HFF-Myc (cell line): ENCODE measurements at regions not wholly inside any gene's neighbourhood (a gene's known extent, or its start where the extent isn't known, plus 50 kb on each side); places are given as distances from the start of the nearest gene placed in this dataset.

Source experiments
- DNase-seq: peaks from one replicate; pipeline ENCODE4 v3.0.0-alpha.2; 2011; ENCODE audit warnings: low read depth; ENCODE audit errors: extremely low read depth
- H3K4me3 ChIP-seq: replicated peaks from 2 replicates; pipeline ENCODE4 v1.5.1; 2011; ENCODE audit warnings: low read depth, mild to moderate bottlenecking, control low read depth, low read length
- CTCF ChIP-seq: IDR thresholded peaks from 2 replicates; pipeline ENCODE4 v1.5.1; 2012; ENCODE audit warnings: mild to moderate bottlenecking, low read depth, low read length, control low read depth; ENCODE audit errors: missing control alignments

- no peak for TF ChIP-seq CTCF
- no peak overlapping the region for H3K4me3 ChIP-seq
- DNase-seq = no peak
These were observed 78.2 kb upstream of the SLC44A3 start for GRCh38 chr1:94741996-94742395.

GRCh38 chr1:94741510-94741909 is 78.6 kb upstream of the SLC44A3 start:
- no peak for DNase-seq
- H3K4me3 ChIP-seq = no peak overlapping the region

GRCh38 chr1:94739521-94740061 is 80.6 kb upstream of the SLC44A3 start:
- no peak overlapping the region for H3K4me3 ChIP-seq
- no peak for TF ChIP-seq CTCF
- DNase-seq = peak; percentile 77

More at GRCh38 chr1:94741510-94741909, 78.6 kb upstream of the SLC44A3 start:
- no peak for TF ChIP-seq CTCF

- no peak for DNase-seq
These were observed 81.8 kb upstream of the SLC44A3 start for GRCh38 chr1:94738371-94738770.

GRCh38 chr1:94737124-94737998 is 82.8 kb upstream of the SLC44A3 start:
- no peak overlapping the region for H3K4me3 ChIP-seq
- no peak for TF ChIP-seq CTCF
- no peak for DNase-seq

More at GRCh38 chr1:94738371-94738770, 81.8 kb upstream of the SLC44A3 start:
- TF ChIP-seq CTCF = no peak
- H3K4me3 ChIP-seq = no peak overlapping the region

DNA sequence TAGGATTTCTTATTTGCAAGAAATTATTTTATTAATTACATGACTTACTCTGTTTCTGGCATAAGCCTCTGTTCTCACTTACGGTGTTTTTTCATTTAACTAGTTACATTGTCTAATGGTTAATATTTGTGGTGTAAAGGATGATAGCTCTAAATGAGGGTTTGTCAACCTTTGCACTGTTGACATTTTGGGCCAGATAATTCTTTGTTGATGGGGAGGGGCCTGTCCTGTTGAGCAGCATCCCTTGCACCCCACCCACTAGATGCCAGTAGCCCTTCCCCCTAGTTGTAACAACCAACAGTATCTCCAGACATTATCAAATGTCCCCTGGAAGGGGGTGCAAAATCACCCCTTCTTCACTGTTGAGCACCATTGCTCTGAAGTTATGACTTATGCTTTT is 83.6 kb upstream of the SLC44A3 start:
- no peak for TF ChIP-seq CTCF
- no peak overlapping the region for H3K4me3 ChIP-seq
- DNase-seq = no peak
